ENCODE measurements at regions not wholly inside any gene's neighbourhood (a gene's known extent, or its start where the extent isn't known, plus 50 kb on each side); places are given as distances from the start of the nearest gene placed in this dataset.

- no peak for TF ChIP-seq HNF1A (IDR thresholded peaks at IDR 0.05; ENCODE audit: low read depth)
- no peak for TF ChIP-seq HNF1A (CRISPR knock-in tag; IDR thresholded peaks at IDR 0.05; ENCODE audit: borderline replicate concordance)
- no peak for TF ChIP-seq ZSCAN30 (CRISPR knock-in tag; IDR thresholded peaks at IDR 0.05)
Observed at GRCh38 chr1:169052727-169053126, 53.8 kb upstream of the ATP1B1 start (continued).

GRCh38 chr1:169053196-169053595 lies 53.3 kb upstream of the ATP1B1 start:
- no peak overlapping the region for H3K9ac ChIP-seq (ENCODE audit: insufficient read depth, low read depth, low read length)
- H3K27ac ChIP-seq (ENCODE audit: extremely low read length, insufficient read depth, low read length), result no peak overlapping the region
- H2AFZ ChIP-seq (ENCODE audit: low read length), result no peak overlapping the region
- no TSS peak for BruUV-seq (replicated peaks)
- no peak for FAIRE-seq
- no peaks in the 10 kb centered on the region for H3K36me3 ChIP-seq (replicated peaks in 1 of 2; ENCODE audit: control insufficient read depth in 1 of 2, insufficient read depth in 2 of 2, low read length in 2 of 2)
- CTCF ChIA-PET (ENCODE audit: low intra/inter-chr PET ratio, low total read pairs), result no interaction called here
- WGBS (ENCODE audit: low lambda C conversion rate), result 48% methylated on average over 4 of the region's 4 CpGs
- POLR2A ChIA-PET, result no interaction called here
- TF ChIP-seq SNAPC2 (CRISPR knock-in tag; IDR thresholded peaks at IDR 0.05), result no peak
- TF ChIP-seq CREB1 (IDR thresholded peaks at IDR 0.05), result no peak
- TF ChIP-seq CREB1 (CRISPR knock-in tag; IDR thresholded peaks at IDR 0.05), result no peak
- no peak for TF ChIP-seq ZNF567 (CRISPR knock-in tag; IDR thresholded peaks at IDR 0.05; ENCODE audit: borderline replicate concordance)
- H3K4me2 ChIP-seq (ENCODE audit: low read depth, low read length), result no peak overlapping the region
- no peaks in the 10 kb centered on the region for H4K20me1 ChIP-seq (ENCODE audit: insufficient read depth, low read length)
- no peak for ATAC-seq
- no peak overlapping the region for H3K4me3 ChIP-seq (replicated peaks in 1 of 3; ENCODE audit: insufficient read depth in 1 of 3, low read depth in 2 of 3, low read length in 3 of 3)
- no peaks in the 10 kb centered on the region; a peak in 2 of 5 replicates for H3K27me3 ChIP-seq (ENCODE audit: control insufficient read depth in 1 of 2, insufficient read depth in 2 of 2, low read length in 2 of 2)
- H3K9me3 ChIP-seq (ENCODE audit: low read length), result no peaks in the 10 kb centered on the region
- H3K79me2 ChIP-seq (ENCODE audit: insufficient read depth, low read length), result no peaks in the 10 kb centered on the region
- peaks cover 5% of the 10 kb centered on the region; the same call in 1 of the 2 replicates for H3K4me1 ChIP-seq (ENCODE audit: insufficient read depth, low read length)
- in situ Hi-C loops (cut with HindIII; ENCODE audit: extremely low pct_ligation_motif_present, low pct_unique_long_range_greater_than_20kb) (no loop called here), intact Hi-C loops (cut with micrococcal nuclease; ENCODE audit: unreplicated experiment) (no loop called here)
- no peak for DNase-seq (ENCODE audit: low spot score)
